ENCODE measurements at regions not wholly inside any gene's neighbourhood (a gene's known extent, or its start where the extent isn't known, plus 50 kb on each side); places are given as distances from the start of the nearest gene placed in this dataset.

DNA sequence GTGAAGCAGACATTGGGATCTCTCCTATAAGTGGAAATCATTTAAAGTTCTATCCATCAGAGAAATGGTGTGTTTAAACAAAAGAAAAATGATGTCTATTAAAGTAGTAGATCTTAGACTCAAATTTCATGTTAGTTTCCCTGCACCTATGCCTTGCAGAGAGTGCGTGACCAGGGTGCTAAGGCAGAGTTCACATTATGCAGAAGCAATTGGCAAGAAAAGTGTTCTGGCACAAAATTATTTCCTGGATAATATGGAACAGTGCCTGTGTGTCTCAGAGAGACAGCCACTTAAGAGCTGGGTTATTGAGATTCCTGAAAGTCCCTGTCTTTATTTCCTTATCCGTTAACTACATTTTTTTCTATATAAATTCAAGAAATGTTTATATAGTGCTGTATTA, 457.0 kb downstream of the CDH8 start:
- TF ChIP-seq POLR2AphosphoS5 (IDR thresholded peaks at IDR 0.05): no peak
- TF ChIP-seq, protein P1, sequence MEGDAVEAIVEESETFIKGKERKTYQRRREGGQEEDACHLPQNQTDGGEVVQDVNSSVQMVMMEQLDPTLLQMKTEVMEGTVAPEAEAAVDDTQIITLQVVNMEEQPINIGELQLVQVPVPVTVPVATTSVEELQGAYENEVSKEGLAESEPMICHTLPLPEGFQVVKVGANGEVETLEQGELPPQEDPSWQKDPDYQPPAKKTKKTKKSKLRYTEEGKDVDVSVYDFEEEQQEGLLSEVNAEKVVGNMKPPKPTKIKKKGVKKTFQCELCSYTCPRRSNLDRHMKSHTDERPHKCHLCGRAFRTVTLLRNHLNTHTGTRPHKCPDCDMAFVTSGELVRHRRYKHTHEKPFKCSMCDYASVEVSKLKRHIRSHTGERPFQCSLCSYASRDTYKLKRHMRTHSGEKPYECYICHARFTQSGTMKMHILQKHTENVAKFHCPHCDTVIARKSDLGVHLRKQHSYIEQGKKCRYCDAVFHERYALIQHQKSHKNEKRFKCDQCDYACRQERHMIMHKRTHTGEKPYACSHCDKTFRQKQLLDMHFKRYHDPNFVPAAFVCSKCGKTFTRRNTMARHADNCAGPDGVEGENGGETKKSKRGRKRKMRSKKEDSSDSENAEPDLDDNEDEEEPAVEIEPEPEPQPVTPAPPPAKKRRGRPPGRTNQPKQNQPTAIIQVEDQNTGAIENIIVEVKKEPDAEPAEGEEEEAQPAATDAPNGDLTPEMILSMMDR (IDR thresholded peaks at IDR 0.05 in 8 of 11, conservative IDR thresholded peaks at IDR 0.05 in 3 of 11): no peak
